GM12878 (cell line): ENCODE measurements at regions not wholly inside any gene's neighbourhood (a gene's known extent, or its start where the extent isn't known, plus 50 kb on each side); places are given as distances from the start of the nearest gene placed in this dataset.

ENCODE experiments used
- ATAC-seq: fragments of 200-7000 bp; cut with Tn5 transposase; 3 replicates; pipeline ENCODE4 v1.9.1; 2020; ENCODE audit warnings: mild to moderate bottlenecking, moderate library complexity
- BruUV-seq: library from RNA; stranded (reverse); fragments of 400-500 nt; replicated peaks from 2 replicates; lab custom pipeline; 2021; lab: Mats Ljungman, UMichigan
- CTCF ChIA-PET: fragments of 300-600 bp; sonication (Branson Sonifier 250); formaldehyde crosslinking; extraction: SDS; loops from one replicate; lab custom pipeline; 2021; ENCODE audit warnings: inconsistent platforms; lab: Yijun Ruan, JAX
- POLR2A ChIA-PET: fragments of 350-600 bp; formaldehyde crosslinking; extraction: SDS; loops from one replicate; lab custom pipeline; 2021; ENCODE audit warnings: inconsistent platforms; lab: Charles Lee
- RAD21 ChIA-PET: fragments of 300-600 bp; sonication (Branson Sonifier 250); formaldehyde crosslinking; loops from one replicate; lab custom pipeline; 2023; ENCODE audit warnings: antibody characterized with exemption; ENCODE audit not compliant: unreplicated experiment; lab: Charles Lee
- SMC1A ChIA-PET: fragments of 300-600 bp; sonication (Branson Sonifier 250); formaldehyde crosslinking; loops from one replicate; lab custom pipeline; 2023; ENCODE audit not compliant: unreplicated experiment, uncharacterized antibody; lab: Charles Lee
- DNase-seq: peaks from one replicate; pipeline ENCODE4 v3.0.0-alpha.2; 2011; ENCODE audit warnings: low read depth, low spot score
- FAIRE-seq: peaks from 3 replicates; lab custom pipeline; 2011; peaks lifted over from hg19 to GRCh38; lab: Jason Lieb, UNC
- H2AFZ ChIP-seq: 2 replicates; pipeline ENCODE4 v1.6.0; 2011; ENCODE audit warnings: low read depth, low read length, control low read depth; ENCODE audit not compliant: control insufficient read depth
- H3K27ac ChIP-seq: 2 replicates; pipeline ENCODE4 v1.5.1; 2011; ENCODE audit warnings: control low read depth; ENCODE audit not compliant: control insufficient read depth, insufficient read depth
- H3K27me3 ChIP-seq, 2 experiments: replicated peaks in 1 of 2; 2 replicates each; pipeline versions ENCODE4 v1.6.0 to v1.6.1; 2011; ENCODE audit warnings: low read length in 1 of 2; ENCODE audit not compliant: control insufficient read depth in 2 of 2, insufficient read depth in 2 of 2
- H3K36me3 ChIP-seq, 2 experiments: 2 replicates each; pipeline ENCODE4 v1.5.1; 2011; ENCODE audit warnings: low read length in 1 of 2; ENCODE audit not compliant: control insufficient read depth in 2 of 2, insufficient read depth in 2 of 2
- H3K4me1 ChIP-seq: 2 replicates; pipeline ENCODE4 v1.6.1; 2011; ENCODE audit warnings: mild to moderate bottlenecking, low read length, moderate library complexity, mixed read lengths; ENCODE audit not compliant: control insufficient read depth, insufficient read depth
- H3K4me2 ChIP-seq: 2 replicates; pipeline ENCODE4 v1.6.0; 2011; ENCODE audit warnings: control low read depth; ENCODE audit not compliant: control insufficient read depth, insufficient read depth
- H3K4me3 ChIP-seq: fragments of 200-600 bp; sonication (generic); 2 replicates; pipeline ENCODE4 v1.5.1; 2016
- H3K79me2 ChIP-seq: 2 replicates; pipeline ENCODE4 v1.6.0; 2011; ENCODE audit warnings: low read length; ENCODE audit not compliant: control insufficient read depth, insufficient read depth
- H3K9ac ChIP-seq: 2 replicates; pipeline ENCODE4 v1.8.0; 2011; ENCODE audit warnings: low read length, control low read depth, mixed read lengths; ENCODE audit not compliant: control insufficient read depth, insufficient read depth
- H3K9me3 ChIP-seq: replicated peaks from 3 replicates; pipeline ENCODE4 v1.5.1; 2011; ENCODE audit warnings: mild to moderate bottlenecking, low read length; ENCODE audit not compliant: control insufficient read depth, insufficient read depth
- H4K20me1 ChIP-seq: 2 replicates; pipeline ENCODE4 v1.6.0; 2011; ENCODE audit not compliant: control insufficient read depth, insufficient read depth
- BACH1 ChIP-seq: fragments of 450-650 bp; IDR thresholded peaks from 2 replicates; pipeline ENCODE4 v1.6.1; 2017; ENCODE audit warnings: mild to moderate bottlenecking, borderline replicate concordance
- CHD2 ChIP-seq: IDR thresholded peaks from 2 replicates; pipeline ENCODE4 v1.6.1; 2011; ENCODE audit warnings: low read depth, low read length, improper control_type of control experiment, borderline replicate concordance
- FOXM1 ChIP-seq: IDR thresholded peaks from 2 replicates; pipeline ENCODE4 v1.6.1; 2012; ENCODE audit warnings: low read depth, mild to moderate bottlenecking, inconsistent platforms, low read length, moderate library complexity
- JUND ChIP-seq: IDR thresholded peaks from 2 replicates; pipeline ENCODE4 v1.6.1; 2012; ENCODE audit warnings: low read depth, mild to moderate bottlenecking, low read length, improper control_type of control experiment, moderate library complexity
- KAT2A ChIP-seq: conservative IDR thresholded peaks from 2 replicates; pipeline ENCODE4 v1.6.1; 2011; ENCODE audit warnings: low read depth, low read length; ENCODE audit not compliant: control insufficient read depth
- KLF5 ChIP-seq: fragments of 450-650 bp; IDR thresholded peaks from 2 replicates; pipeline ENCODE4 v1.6.1; 2014; ENCODE audit warnings: mild to moderate bottlenecking; ENCODE audit not compliant: partially characterized antibody
- NBN ChIP-seq: fragments of 450-650 bp; IDR thresholded peaks from 2 replicates; pipeline ENCODE4 v1.6.1; 2016
- POLR2A ChIP-seq: IDR thresholded peaks from 2 replicates; pipeline ENCODE4 v1.6.1; 2011; ENCODE audit warnings: low read depth, mild to moderate bottlenecking, low read length
- RB1 ChIP-seq: fragments of 450-650 bp; formaldehyde crosslinking; IDR thresholded peaks from 2 replicates; pipeline ENCODE4 v1.6.1; 2017; ENCODE audit warnings: mild to moderate bottlenecking, borderline replicate concordance
- TCF3 ChIP-seq: IDR thresholded peaks from 2 replicates; pipeline ENCODE4 v1.6.1; 2012; ENCODE audit warnings: low read depth, mild to moderate bottlenecking, low read length, borderline replicate concordance; ENCODE audit not compliant: insufficient read depth
- YBX1 ChIP-seq: fragments of 450-650 bp; IDR thresholded peaks from 2 replicates; pipeline ENCODE4 v1.6.1; 2016; ENCODE audit warnings: antibody characterized with exemption
- WGBS: methylation state at CpG from one replicate; pipeline ENCODE4 v1.1.6; 2016; ENCODE audit warnings: low lambda C conversion rate; ENCODE audit not compliant: insufficient replicate concordance, insufficient coverage; ENCODE audit errors: missing lambda C conversion rate; 5-methylcytosine and 5-hydroxymethylcytosine counted together
- in situ Hi-C: fragments of 300-500 bp; cut with MboI; formaldehyde crosslinking; loops from 9 replicates; pipeline ENCODE4 v1.14.3; 2018; ENCODE audit warnings: mixed read lengths
- intact Hi-C: fragments of 100-400 bp; cut with micrococcal nuclease; formaldehyde crosslinking; loops from one replicate; pipeline ENCODE4 v1.14.2; 2022; ENCODE audit not compliant: unreplicated experiment
- TF ChIP-seq, protein P1 (sequence below): fragments of 450-650 bp; IDR thresholded peaks from 2 replicates; pipeline ENCODE4 v1.6.1; 2016; ENCODE audit warnings: mild to moderate bottlenecking
- TF ChIP-seq, protein P2 (sequence below), 3 experiments: IDR thresholded peaks in 2 of 3; conservative IDR thresholded peaks in 1 of 3; 2 replicates each; pipeline ENCODE4 v1.5.1; 2011; ENCODE audit warnings: low read depth in 3 of 3, low read length in 3 of 3, mild to moderate bottlenecking in 3 of 3, control low read depth in 2 of 3, moderate library complexity in 2 of 3, inconsistent platforms in 1 of 3, mixed read lengths in 1 of 3; ENCODE audit not compliant: control insufficient read depth in 2 of 3, insufficient read depth in 1 of 3; ENCODE audit errors: extremely low read depth in 1 of 3
- TF ChIP-seq, protein P3 (sequence below): IDR thresholded peaks from 2 replicates; pipeline ENCODE4 v1.6.1; 2012; ENCODE audit warnings: low read depth, low read length, improper control_type of control experiment
- TF ChIP-seq, protein P4 (sequence below): fragments of 450-650 bp; IDR thresholded peaks from 2 replicates; pipeline ENCODE4 v1.6.1; 2018; ENCODE audit warnings: borderline replicate concordance, mild to moderate bottlenecking; ENCODE audit not compliant: partially characterized antibody
- TF ChIP-seq, protein P5 (sequence below): fragments of 450-650 bp; IDR thresholded peaks from 2 replicates; pipeline ENCODE4 v1.6.1; 2017; ENCODE audit warnings: mild to moderate bottlenecking

DNA sequence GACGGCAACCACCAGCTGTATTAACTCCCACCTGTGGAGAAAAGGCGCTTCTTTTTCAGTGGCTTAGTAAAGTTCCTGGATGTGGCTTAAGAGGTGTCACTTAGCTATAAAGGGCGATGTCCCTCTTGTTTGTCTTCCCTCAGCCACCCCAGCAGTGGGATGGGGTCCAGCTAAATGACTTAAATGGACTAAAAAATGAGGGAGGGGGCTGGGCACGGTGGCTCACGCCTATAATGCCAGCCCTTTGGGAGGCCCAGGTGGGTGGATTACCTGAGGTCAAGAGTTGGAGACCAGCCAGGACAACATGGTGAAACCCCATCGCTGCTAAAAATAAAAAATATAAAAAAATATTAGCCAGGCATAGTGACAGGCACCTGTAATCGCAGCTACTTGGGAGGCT is 667.5 kb upstream of the RBFOX1 start (continued):
- TF ChIP-seq TCF3 (no peak), YBX1 (no peak), JUND (no peak)
- TF ChIP-seq, protein P1, sequence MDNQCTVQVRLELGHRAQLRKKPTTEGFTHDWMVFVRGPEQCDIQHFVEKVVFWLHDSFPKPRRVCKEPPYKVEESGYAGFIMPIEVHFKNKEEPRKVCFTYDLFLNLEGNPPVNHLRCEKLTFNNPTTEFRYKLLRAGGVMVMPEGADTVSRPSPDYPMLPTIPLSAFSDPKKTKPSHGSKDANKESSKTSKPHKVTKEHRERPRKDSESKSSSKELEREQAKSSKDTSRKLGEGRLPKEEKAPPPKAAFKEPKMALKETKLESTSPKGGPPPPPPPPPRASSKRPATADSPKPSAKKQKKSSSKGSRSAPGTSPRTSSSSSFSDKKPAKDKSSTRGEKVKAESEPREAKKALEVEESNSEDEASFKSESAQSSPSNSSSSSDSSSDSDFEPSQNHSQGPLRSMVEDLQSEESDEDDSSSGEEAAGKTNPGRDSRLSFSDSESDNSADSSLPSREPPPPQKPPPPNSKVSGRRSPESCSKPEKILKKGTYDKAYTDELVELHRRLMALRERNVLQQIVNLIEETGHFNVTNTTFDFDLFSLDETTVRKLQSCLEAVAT: no peak
- TF ChIP-seq, protein P2, sequence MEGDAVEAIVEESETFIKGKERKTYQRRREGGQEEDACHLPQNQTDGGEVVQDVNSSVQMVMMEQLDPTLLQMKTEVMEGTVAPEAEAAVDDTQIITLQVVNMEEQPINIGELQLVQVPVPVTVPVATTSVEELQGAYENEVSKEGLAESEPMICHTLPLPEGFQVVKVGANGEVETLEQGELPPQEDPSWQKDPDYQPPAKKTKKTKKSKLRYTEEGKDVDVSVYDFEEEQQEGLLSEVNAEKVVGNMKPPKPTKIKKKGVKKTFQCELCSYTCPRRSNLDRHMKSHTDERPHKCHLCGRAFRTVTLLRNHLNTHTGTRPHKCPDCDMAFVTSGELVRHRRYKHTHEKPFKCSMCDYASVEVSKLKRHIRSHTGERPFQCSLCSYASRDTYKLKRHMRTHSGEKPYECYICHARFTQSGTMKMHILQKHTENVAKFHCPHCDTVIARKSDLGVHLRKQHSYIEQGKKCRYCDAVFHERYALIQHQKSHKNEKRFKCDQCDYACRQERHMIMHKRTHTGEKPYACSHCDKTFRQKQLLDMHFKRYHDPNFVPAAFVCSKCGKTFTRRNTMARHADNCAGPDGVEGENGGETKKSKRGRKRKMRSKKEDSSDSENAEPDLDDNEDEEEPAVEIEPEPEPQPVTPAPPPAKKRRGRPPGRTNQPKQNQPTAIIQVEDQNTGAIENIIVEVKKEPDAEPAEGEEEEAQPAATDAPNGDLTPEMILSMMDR (IDR thresholded peaks at IDR 0.05 in 2 of 3, conservative IDR thresholded peaks at IDR 0.05 in 1 of 3; ENCODE audit: control insufficient read depth in 2 of 3, extremely low read depth in 1 of 3, insufficient read depth in 1 of 3, low read depth in 3 of 3, low read length in 3 of 3): no peak

DNA sequence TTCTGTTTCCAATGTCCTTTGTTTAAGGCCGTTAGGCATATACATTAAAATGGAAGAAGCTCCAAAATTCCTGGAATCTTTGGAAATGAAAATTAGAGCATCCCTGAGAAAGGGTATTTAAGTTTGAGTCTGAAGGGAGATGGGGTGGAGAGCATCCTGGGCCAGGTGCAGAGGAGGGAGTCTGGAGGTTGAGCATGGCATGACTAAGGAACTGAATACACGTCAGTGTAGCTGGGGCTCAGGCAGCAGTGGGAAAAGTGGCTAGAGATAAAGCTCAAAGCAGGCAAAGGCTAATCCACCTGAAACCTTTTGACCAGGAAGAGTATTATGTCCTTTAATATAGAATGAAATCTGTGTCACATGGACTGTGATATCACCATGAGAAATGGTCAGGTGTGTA is 669.0 kb upstream of the RBFOX1 start:
- Histone ChIP-seq H3K9ac (no peak overlapping the region), H3K4me2 (no peak overlapping the region), H3K36me3 (no peaks in the 10 kb centered on the region), H4K20me1 (no peaks in the 10 kb centered on the region), H3K4me1 (no peaks in the 10 kb centered on the region), H3K79me2 (no peaks in the 10 kb centered on the region), H2AFZ (no peak overlapping the region), H3K27ac (no peak overlapping the region), H3K27me3 (no peaks in the 10 kb centered on the region), H3K9me3 (no peaks in the 10 kb centered on the region), H3K4me3 (no peak overlapping the region)
- RAD21 ChIA-PET: no interaction called here
- ATAC-seq (no peak), DNase-seq (no peak), FAIRE-seq (no peak)
- SMC1A ChIA-PET: no interaction called here
- intact Hi-C loops: no loop called here
- CTCF ChIA-PET: no interaction called here
- WGBS: 11% methylated on average over 2 of the region's 2 CpGs
- BruUV-seq: no TSS peak
- POLR2A ChIA-PET: no interaction called here
- in situ Hi-C loops: loop anchor here (10.0 to 25.0 kb wide), 3 partner anchors 61 to 1499 kb away; no protein-coding TSS in a partner anchor
- TF ChIP-seq, protein P3, sequence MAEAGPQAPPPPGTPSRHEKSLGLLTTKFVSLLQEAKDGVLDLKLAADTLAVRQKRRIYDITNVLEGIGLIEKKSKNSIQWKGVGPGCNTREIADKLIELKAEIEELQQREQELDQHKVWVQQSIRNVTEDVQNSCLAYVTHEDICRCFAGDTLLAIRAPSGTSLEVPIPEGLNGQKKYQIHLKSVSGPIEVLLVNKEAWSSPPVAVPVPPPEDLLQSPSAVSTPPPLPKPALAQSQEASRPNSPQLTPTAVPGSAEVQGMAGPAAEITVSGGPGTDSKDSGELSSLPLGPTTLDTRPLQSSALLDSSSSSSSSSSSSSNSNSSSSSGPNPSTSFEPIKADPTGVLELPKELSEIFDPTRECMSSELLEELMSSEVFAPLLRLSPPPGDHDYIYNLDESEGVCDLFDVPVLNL: no peak
- TF ChIP-seq BACH1: no peak
- no peak for TF ChIP-seq KLF5
- TF ChIP-seq, protein P4, sequence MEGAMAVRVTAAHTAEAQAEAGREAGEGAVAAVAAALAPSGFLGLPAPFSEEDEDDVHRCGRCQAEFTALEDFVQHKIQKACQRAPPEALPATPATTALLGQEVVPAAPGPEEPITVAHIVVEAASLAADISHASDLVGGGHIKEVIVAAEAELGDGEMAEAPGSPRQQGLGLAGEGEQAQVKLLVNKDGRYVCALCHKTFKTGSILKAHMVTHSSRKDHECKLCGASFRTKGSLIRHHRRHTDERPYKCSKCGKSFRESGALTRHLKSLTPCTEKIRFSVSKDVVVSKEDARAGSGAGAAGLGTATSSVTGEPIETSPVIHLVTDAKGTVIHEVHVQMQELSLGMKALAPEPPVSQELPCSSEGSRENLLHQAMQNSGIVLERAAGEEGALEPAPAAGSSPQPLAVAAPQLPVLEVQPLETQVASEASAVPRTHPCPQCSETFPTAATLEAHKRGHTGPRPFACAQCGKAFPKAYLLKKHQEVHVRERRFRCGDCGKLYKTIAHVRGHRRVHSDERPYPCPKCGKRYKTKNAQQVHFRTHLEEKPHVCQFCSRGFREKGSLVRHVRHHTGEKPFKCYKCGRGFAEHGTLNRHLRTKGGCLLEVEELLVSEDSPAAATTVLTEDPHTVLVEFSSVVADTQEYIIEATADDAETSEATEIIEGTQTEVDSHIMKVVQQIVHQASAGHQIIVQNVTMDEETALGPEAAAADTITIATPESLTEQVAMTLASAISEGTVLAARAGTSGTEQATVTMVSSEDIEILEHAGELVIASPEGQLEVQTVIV: no peak
- TF ChIP-seq FOXM1: no peak
- no peak for TF ChIP-seq KAT2A
- no peak for TF ChIP-seq NBN
- TF ChIP-seq POLR2A: no peak
- no peak for TF ChIP-seq CHD2
- TF ChIP-seq, protein P5, sequence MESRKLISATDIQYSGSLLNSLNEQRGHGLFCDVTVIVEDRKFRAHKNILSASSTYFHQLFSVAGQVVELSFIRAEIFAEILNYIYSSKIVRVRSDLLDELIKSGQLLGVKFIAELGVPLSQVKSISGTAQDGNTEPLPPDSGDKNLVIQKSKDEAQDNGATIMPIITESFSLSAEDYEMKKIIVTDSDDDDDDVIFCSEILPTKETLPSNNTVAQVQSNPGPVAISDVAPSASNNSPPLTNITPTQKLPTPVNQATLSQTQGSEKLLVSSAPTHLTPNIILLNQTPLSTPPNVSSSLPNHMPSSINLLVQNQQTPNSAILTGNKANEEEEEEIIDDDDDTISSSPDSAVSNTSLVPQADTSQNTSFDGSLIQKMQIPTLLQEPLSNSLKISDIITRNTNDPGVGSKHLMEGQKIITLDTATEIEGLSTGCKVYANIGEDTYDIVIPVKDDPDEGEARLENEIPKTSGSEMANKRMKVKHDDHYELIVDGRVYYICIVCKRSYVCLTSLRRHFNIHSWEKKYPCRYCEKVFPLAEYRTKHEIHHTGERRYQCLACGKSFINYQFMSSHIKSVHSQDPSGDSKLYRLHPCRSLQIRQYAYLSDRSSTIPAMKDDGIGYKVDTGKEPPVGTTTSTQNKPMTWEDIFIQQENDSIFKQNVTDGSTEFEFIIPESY: no peak
- TF ChIP-seq RB1: no peak
